ENCODE measurements at regions not wholly inside any gene's neighbourhood (a gene's known extent, or its start where the extent isn't known, plus 50 kb on each side); places are given as distances from the start of the nearest gene placed in this dataset.

- TF ChIP-seq CTCF (IDR thresholded peaks at IDR 0.05), result no peak
- no peak for TF ChIP-seq POLR2A (IDR thresholded peaks at IDR 0.05)
These were observed 66.8 kb upstream of the RGS7 start for GRCh38 chr1:241423541-241424479.
